ENCODE measurements at regions not wholly inside any gene's neighbourhood (a gene's known extent, or its start where the extent isn't known, plus 50 kb on each side); places are given as distances from the start of the nearest gene placed in this dataset.

- TF ChIP-seq POLR2A (IDR thresholded peaks at IDR 0.05; ENCODE audit: low read depth, low read length) (no peak), TAF1 (IDR thresholded peaks at IDR 0.05; ENCODE audit: low read depth, low read length) (no peak), POLR2AphosphoS5 (IDR thresholded peaks at IDR 0.05; ENCODE audit: low read depth, low read length) (no peak), PAX5 (IDR thresholded peaks at IDR 0.05; ENCODE audit: insufficient read depth, low read length, severe bottlenecking) (no peak)
Observed at GRCh38 chr2:123495241-123495640, 529.8 kb upstream of the CNTNAP5 start.

Measured in GM12891 (cell line).